ENCODE measurements at regions not wholly inside any gene's neighbourhood (a gene's known extent, or its start where the extent isn't known, plus 50 kb on each side); places are given as distances from the start of the nearest gene placed in this dataset.

DNA sequence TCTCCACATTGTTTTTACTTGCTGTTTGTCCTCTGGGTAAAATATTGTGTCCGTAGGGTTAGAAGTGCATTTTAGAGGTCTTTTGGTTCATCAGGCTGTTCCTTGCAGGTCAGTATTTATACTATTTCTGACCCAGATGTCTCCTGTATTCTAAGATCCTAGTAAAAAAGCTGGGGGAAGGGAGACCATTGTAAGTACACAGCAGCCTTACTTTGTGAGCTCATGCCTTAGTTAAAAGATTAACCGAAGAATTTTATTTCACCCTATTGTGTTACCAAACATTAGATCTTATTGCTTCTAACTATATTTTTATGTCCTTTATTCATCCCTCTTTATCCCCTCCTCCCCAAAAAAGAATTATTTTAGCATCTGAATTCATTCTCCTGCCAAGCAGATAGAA lies 444.1 kb upstream of the RBFOX1 start:
- H3K4ac ChIP-seq (ENCODE audit: low read depth, low read length), result no peak overlapping the region

More for the DNA sequence above, 444.1 kb upstream of the RBFOX1 start:
- Histone ChIP-seq H3K27ac (ENCODE audit: insufficient read depth, low read length) (no peak overlapping the region), H3K4me2 (ENCODE audit: low read depth, low read length) (no peak overlapping the region), H3K9me1 (ENCODE audit: insufficient read depth, low read length) (no peaks in the 10 kb centered on the region), H2BK120ac (ENCODE audit: low read depth, low read length) (no peak overlapping the region), H3K23ac (ENCODE audit: low read depth, low read length) (no peak overlapping the region), H4K8ac (ENCODE audit: low read depth in 2 of 2, low read length in 2 of 2) (no peak overlapping the region), H2BK20ac (ENCODE audit: low read depth, low read length) (no peak overlapping the region), H2AK5ac (ENCODE audit: low read depth, low read length) (no peak overlapping the region), H4K5ac (ENCODE audit: low read depth, low read length) (no peak overlapping the region), H3K4me1 (ENCODE audit: control insufficient read depth, insufficient read depth, low read length) (no peaks in the 10 kb centered on the region), H4K20me1 (ENCODE audit: insufficient read depth, low read length) (no peaks in the 10 kb centered on the region), H3K14ac (replicated peaks; ENCODE audit: low read depth, low read length) (no peak overlapping the region), H3K36me3 (ENCODE audit: control insufficient read depth, insufficient read depth, low read length) (no peaks in the 10 kb centered on the region), H2AFZ (replicated peaks; ENCODE audit: low read length, poor library complexity) (no peak overlapping the region), H2BK5ac (ENCODE audit: low read depth, low read length, poor library complexity, severe bottlenecking) (no peak overlapping the region), H3K9ac (ENCODE audit: low read depth, low read length) (no peak overlapping the region), H3K9me3 (ENCODE audit: control insufficient read depth, insufficient read depth, low read length) (peaks cover 12% of the 10 kb centered on the region), H3K27me3 (ENCODE audit: control insufficient read depth, insufficient read depth, low read length) (no peaks in the 10 kb centered on the region), H2BK15ac (ENCODE audit: low read depth, low read length) (no peak overlapping the region), H3K4me3 (ENCODE audit: insufficient read depth, low read depth, low read length) (no peak overlapping the region), H2AK9ac (replicated peaks; ENCODE audit: low read depth, low read length, poor library complexity) (no peak overlapping the region), H3K18ac (ENCODE audit: low read depth, low read length) (no peak overlapping the region), H4K91ac (ENCODE audit: insufficient read depth, low read depth, low read length) (no peak overlapping the region), H3K56ac (ENCODE audit: extremely low read depth, insufficient read depth, low read length) (no peak overlapping the region), H3K79me1 (ENCODE audit: low read depth in 1 of 2, low read length in 2 of 2) (no peaks in the 10 kb centered on the region)
- in situ Hi-C loops (cut with MboI; ENCODE audit: low sequenced_read_pairs) (no loop called here), intact Hi-C loops (cut with micrococcal nuclease) (no loop called here), dilution Hi-C loops (cut with HindIII; ENCODE audit: low sequenced_read_pairs, unreplicated experiment) (no loop called here)
- BruUV-seq (replicated peaks), result no TSS peak
- CTCF ChIA-PET, result no interaction called here
- TF ChIP-seq RCOR1 (IDR thresholded peaks at IDR 0.05; ENCODE audit: insufficient replicate concordance, low read length) (no peak), FOS (IDR thresholded peaks at IDR 0.05; ENCODE audit: low read depth, low read length) (no peak), MXI1 (IDR thresholded peaks at IDR 0.05; ENCODE audit: borderline replicate concordance, low read depth, low read length) (no peak), RFX5 (IDR thresholded peaks at IDR 0.05; ENCODE audit: low read depth, low read length) (no peak), CEBPB (IDR thresholded peaks at IDR 0.05; ENCODE audit: low read depth, low read length) (no peak), BHLHE40 (IDR thresholded peaks at IDR 0.05; ENCODE audit: low read depth, low read length) (no peak), SMC3 (IDR thresholded peaks at IDR 0.05; ENCODE audit: low read depth, low read length) (no peak)
- TF ChIP-seq, protein P1, sequence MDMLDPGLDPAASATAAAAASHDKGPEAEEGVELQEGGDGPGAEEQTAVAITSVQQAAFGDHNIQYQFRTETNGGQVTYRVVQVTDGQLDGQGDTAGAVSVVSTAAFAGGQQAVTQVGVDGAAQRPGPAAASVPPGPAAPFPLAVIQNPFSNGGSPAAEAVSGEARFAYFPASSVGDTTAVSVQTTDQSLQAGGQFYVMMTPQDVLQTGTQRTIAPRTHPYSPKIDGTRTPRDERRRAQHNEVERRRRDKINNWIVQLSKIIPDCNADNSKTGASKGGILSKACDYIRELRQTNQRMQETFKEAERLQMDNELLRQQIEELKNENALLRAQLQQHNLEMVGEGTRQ (IDR thresholded peaks at IDR 0.05; ENCODE audit: low read depth, low read length), result no peak
- TF ChIP-seq, protein P2, sequence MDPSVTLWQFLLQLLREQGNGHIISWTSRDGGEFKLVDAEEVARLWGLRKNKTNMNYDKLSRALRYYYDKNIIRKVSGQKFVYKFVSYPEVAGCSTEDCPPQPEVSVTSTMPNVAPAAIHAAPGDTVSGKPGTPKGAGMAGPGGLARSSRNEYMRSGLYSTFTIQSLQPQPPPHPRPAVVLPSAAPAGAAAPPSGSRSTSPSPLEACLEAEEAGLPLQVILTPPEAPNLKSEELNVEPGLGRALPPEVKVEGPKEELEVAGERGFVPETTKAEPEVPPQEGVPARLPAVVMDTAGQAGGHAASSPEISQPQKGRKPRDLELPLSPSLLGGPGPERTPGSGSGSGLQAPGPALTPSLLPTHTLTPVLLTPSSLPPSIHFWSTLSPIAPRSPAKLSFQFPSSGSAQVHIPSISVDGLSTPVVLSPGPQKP (IDR thresholded peaks at IDR 0.05; ENCODE audit: borderline replicate concordance, low read depth, low read length), result no peak
- ATAC-seq (ENCODE audit: low read depth) (no peak), DNase-seq (no peak)
- WGBS, 2 experiments (ENCODE audit: extremely low coverage in 2 of 2, insufficient read length in 1 of 2), result no CpG with 5 or more reads among the region's 2 CpGs
- POLR2A ChIA-PET (ENCODE audit: unreplicated experiment), result no interaction called here
